K562 (cell line): ENCODE measurements at regions not wholly inside any gene's neighbourhood (a gene's known extent, or its start where the extent isn't known, plus 50 kb on each side); places are given as distances from the start of the nearest gene placed in this dataset.

ENCODE experiments used
- ATAC-seq: fragments of 200-7000 bp; cut with Tn5 transposase; 3 replicates; pipeline ENCODE4 v1.9.1; 2020; ENCODE audit warnings: moderate library complexity
- BruUV-seq: library from RNA; stranded (reverse); fragments of 400-500 nt; replicated peaks from 2 replicates; lab custom pipeline; 2021; lab: Mats Ljungman, UMichigan
- CTCF ChIA-PET: fragments of 300-600 bp; formaldehyde crosslinking; extraction: SDS; loops from one replicate; lab custom pipeline; 2021; ENCODE audit warnings: low intra/inter-chr PET ratio; lab: Yijun Ruan, JAX
- POLR2A ChIA-PET: fragments of 300-600, 350-650 bp; sonication (Branson Sonifier 250); formaldehyde crosslinking; extraction: SDS; loops from one replicate; lab custom pipeline; 2021; ENCODE audit warnings: antibody characterized with exemption, inconsistent platforms; lab: Yijun Ruan, JAX
- DNase-seq, 4 experiments: peaks; one replicate each; pipeline versions ENCODE4 v3.0.0 to v3.0.0-alpha.2; 2011 to 2018; ENCODE audit warnings: low spot score in 3 of 4, mixed read lengths in 3 of 4; ENCODE audit errors: extremely low read depth in 1 of 4
- FAIRE-seq: peaks from 2 replicates; lab custom pipeline; 2011; peaks lifted over from hg19 to GRCh38; lab: Jason Lieb, UNC
- H2AFZ ChIP-seq: 2 replicates; pipeline ENCODE4 v1.6.0; 2011; ENCODE audit warnings: low read depth, low read length, control low read depth, inconsistent platforms
- H3K27ac ChIP-seq: fragments of 200-600 bp; 3 replicates; pipeline ENCODE4 v1.8.0; 2011; ENCODE audit warnings: low read depth, mild to moderate bottlenecking, control low read depth, inconsistent platforms, low read length, moderate library complexity, mixed read lengths; ENCODE audit errors: extremely low read depth
- H3K27me3 ChIP-seq, 2 experiments: fragments of 300-600 bp in 1 of 2; 2 replicates in 1 of 2; 3 replicates in 1 of 2; pipeline versions ENCODE4 v1.6.0 to v1.8.0; 2011; ENCODE audit warnings: inconsistent platforms in 2 of 2, low read length in 2 of 2, mild to moderate bottlenecking in 1 of 2, mixed read lengths in 1 of 2, moderate library complexity in 1 of 2; ENCODE audit not compliant: control insufficient read depth in 2 of 2, insufficient read depth in 2 of 2
- H3K36me3 ChIP-seq: fragments of 300-600 bp; 3 replicates; pipeline ENCODE4 v1.8.0; 2011; ENCODE audit warnings: mild to moderate bottlenecking, low read length, inconsistent platforms; ENCODE audit not compliant: control insufficient read depth, insufficient read depth
- H3K4me1 ChIP-seq, 2 experiments: fragments of 200-600 bp in 1 of 2; replicated peaks in 1 of 2; 2 replicates in 1 of 2; 3 replicates in 1 of 2; pipeline versions ENCODE4 v1.5.1 to v1.8.0; 2011; ENCODE audit warnings: inconsistent platforms in 2 of 2, low read length in 2 of 2, mild to moderate bottlenecking in 1 of 2, mixed read lengths in 1 of 2, moderate library complexity in 1 of 2; ENCODE audit not compliant: control insufficient read depth in 2 of 2, insufficient read depth in 2 of 2
- H3K4me2 ChIP-seq: 2 replicates; pipeline ENCODE4 v1.6.1; 2011; ENCODE audit warnings: low read length, control low read depth, inconsistent platforms, mixed read lengths; ENCODE audit not compliant: insufficient read depth
- H3K4me3 ChIP-seq: fragments of 200-600 bp; sonication (generic), shearing (Covaris generic); 2 replicates; pipeline ENCODE4 v1.5.1; 2016; ENCODE audit warnings: control low read depth, inconsistent platforms
- H3K79me2 ChIP-seq: fragments of 200-600 bp; 3 replicates; pipeline ENCODE4 v1.8.0; 2011; ENCODE audit warnings: low read length, inconsistent platforms; ENCODE audit not compliant: control insufficient read depth, insufficient read depth
- H3K9ac ChIP-seq, 2 experiments: 2 replicates each; pipeline versions ENCODE4 v1.6.0 to v1.6.1; 2011; ENCODE audit warnings: low read depth in 2 of 2, low read length in 2 of 2, control low read depth in 1 of 2, inconsistent platforms in 1 of 2, mild to moderate bottlenecking in 1 of 2, mixed read lengths in 1 of 2; ENCODE audit not compliant: insufficient read depth in 1 of 2
- H3K9me1 ChIP-seq: one replicate; pipeline ENCODE4 v1.6.0; 2011; ENCODE audit warnings: inconsistent platforms, mild to moderate bottlenecking, low read length, moderate library complexity; ENCODE audit not compliant: control insufficient read depth, insufficient read depth
- H3K9me3 ChIP-seq: replicated peaks from 2 replicates; pipeline ENCODE4 v1.5.1; 2011; ENCODE audit warnings: low read depth, low read length, inconsistent platforms; ENCODE audit not compliant: control insufficient read depth, insufficient read depth
- H4K20me1 ChIP-seq: replicated peaks from 2 replicates; pipeline ENCODE4 v1.6.1; 2011; ENCODE audit warnings: low read length, inconsistent platforms, mixed read lengths; ENCODE audit not compliant: control insufficient read depth, insufficient read depth
- HBP1 ChIP-seq: fragments of 450-650 bp; formaldehyde crosslinking; IDR thresholded peaks from 2 replicates; pipeline ENCODE4 v1.4.0; 2022; ENCODE audit warnings: missing genetic modification characterization
- HDAC6 ChIP-seq: IDR thresholded peaks from 2 replicates; pipeline ENCODE4 v1.6.1; 2012; ENCODE audit warnings: low read depth, mild to moderate bottlenecking, control low read depth, inconsistent platforms, low read length, moderate library complexity
- JUND ChIP-seq, 2 experiments: IDR thresholded peaks; 2 replicates in 1 of 2; 3 replicates in 1 of 2; pipeline ENCODE4 v1.6.1; 2011; ENCODE audit warnings: borderline replicate concordance in 2 of 2, low read depth in 2 of 2, low read length in 2 of 2, improper control_type of control experiment in 1 of 2, missing biosample characterization in 1 of 2, missing genetic modification characterization in 1 of 2, missing genetic modification reagents in 1 of 2
- KDM5B ChIP-seq: fragments of 200-600 bp; sonication (generic); IDR thresholded peaks from 2 replicates; pipeline ENCODE4 v1.6.1; 2012; ENCODE audit warnings: low read depth, mild to moderate bottlenecking, moderate library complexity, low read length, control low read depth, inconsistent platforms; ENCODE audit not compliant: insufficient replicate concordance
- NR1H2 ChIP-seq: sonication (generic); formaldehyde crosslinking; IDR thresholded peaks from 2 replicates; pipeline ENCODE4 v1.4.0; 2020; ENCODE audit warnings: mild to moderate bottlenecking, missing genetic modification reagents
- SAFB2 ChIP-seq: fragments of 200-400 bp; formaldehyde crosslinking; IDR thresholded peaks from 2 replicates; pipeline ENCODE4 v1.6.1; 2018; ENCODE audit warnings: borderline replicate concordance, low read length, low read depth, moderate library complexity; ENCODE audit not compliant: severe bottlenecking
- VEZF1 ChIP-seq: fragments of 200-800 bp; sonication (Bioruptor generic); IDR thresholded peaks from 2 replicates; pipeline ENCODE4 v1.6.1; 2017; ENCODE audit warnings: missing genetic modification characterization, missing compliant biosample characterization
- ZNF224 ChIP-seq: sonication (generic); formaldehyde crosslinking; IDR thresholded peaks from 2 replicates; pipeline ENCODE4 v1.8.0; 2022; ENCODE audit warnings: mild to moderate bottlenecking, missing genetic modification reagents
- ZNF354B ChIP-seq: fragments of 250-450 bp; sonication (Bioruptor Pico); IDR thresholded peaks from 2 replicates; pipeline ENCODE4 v1.4.0; 2020
- ZNF395 ChIP-seq: fragments of 200-800 bp; sonication (Bioruptor generic); IDR thresholded peaks from 2 replicates; pipeline ENCODE4 v1.6.1; 2017; ENCODE audit warnings: missing genetic modification characterization, missing compliant biosample characterization
- ZNF41 ChIP-seq: fragments of 250-450 bp; sonication (Bioruptor Pico); conservative IDR thresholded peaks from 2 replicates; pipeline ENCODE4 v1.4.0; 2020; ENCODE audit warnings: mild to moderate bottlenecking
- ZNF586 ChIP-seq: fragments of 450-650 bp; formaldehyde crosslinking; conservative IDR thresholded peaks from 2 replicates; pipeline ENCODE4 v1.4.0; 2020; ENCODE audit warnings: mild to moderate bottlenecking, moderate library complexity
- WGBS: fragments of 100-300 bp; shearing (Covaris generic); methylation state at CpG from one replicate; pipeline ENCODE4 v1.1.6; 2016; ENCODE audit warnings: low coverage, mixed read lengths; ENCODE audit not compliant: insufficient coverage; ENCODE audit errors: missing lambda C conversion rate; 5-methylcytosine and 5-hydroxymethylcytosine counted together
- in situ Hi-C: fragments of 300-500 bp; cut with MboI; formaldehyde crosslinking; loops from 4 replicates; pipeline ENCODE4 v1.15.0; 2018; ENCODE audit warnings: inconsistent platforms, mixed read lengths
- intact Hi-C: fragments of 100-400 bp; cut with micrococcal nuclease; formaldehyde crosslinking; loops from 2 replicates; pipeline ENCODE4 v1.14.2; 2022

GRCh38 chr7:21076574-21076973 is 289.9 kb upstream of the SP8 start:
- no peaks in the 10 kb centered on the region for H3K9me3 ChIP-seq
- no peak for FAIRE-seq
- no peak overlapping the region for H2AFZ ChIP-seq
- H3K9ac ChIP-seq: no peak overlapping the region
- no peak overlapping the region for H3K4me3 ChIP-seq
- BruUV-seq: no TSS peak
- CTCF ChIA-PET: no interaction called here
- no peaks in the 10 kb centered on the region for H3K27me3 ChIP-seq
- no peak overlapping the region for H3K4me2 ChIP-seq
- no peak for ATAC-seq
- H3K79me2 ChIP-seq: no peaks in the 10 kb centered on the region
- TF ChIP-seq SAFB2: no peak
- TF ChIP-seq NR1H2 (CRISPR knock-in tag): no peak
- no peak for DNase-seq
- H3K27ac ChIP-seq: no peak overlapping the region
- intact Hi-C loops (no loop called here), in situ Hi-C loops (no loop called here)
- H4K20me1 ChIP-seq: no peaks in the 10 kb centered on the region
- 3% methylated on average over 5 of the region's 5 CpGs for WGBS
- H3K4me1 ChIP-seq: no peaks in the 10 kb centered on the region
- no peaks in the 10 kb centered on the region for H3K36me3 ChIP-seq
- POLR2A ChIA-PET: no interaction called here
- no peaks in the 10 kb centered on the region for H3K9me1 ChIP-seq

- no peak for ATAC-seq
- Histone ChIP-seq H3K4me1 (no peaks in the 10 kb centered on the region), H3K9ac (no peak overlapping the region), H3K4me3 (no peak overlapping the region), H3K9me1 (no peaks in the 10 kb centered on the region), H4K20me1 (no peaks in the 10 kb centered on the region), H3K27me3 (no peaks in the 10 kb centered on the region), H3K4me2 (no peak overlapping the region), H2AFZ (no peak overlapping the region), H3K36me3 (no peaks in the 10 kb centered on the region), H3K27ac (no peak overlapping the region), H3K9me3 (no peaks in the 10 kb centered on the region), H3K79me2 (no peaks in the 10 kb centered on the region)
- in situ Hi-C loops: no loop called here
- no peak for FAIRE-seq
- ChIA-PET CTCF (no interaction called here), POLR2A (no interaction called here)
- WGBS: 0% methylated on average over 5 of the region's 5 CpGs
- no peak for DNase-seq
- no TSS peak for BruUV-seq
- intact Hi-C loops: no loop called here
- TF ChIP-seq ZNF395: no peak
- TF ChIP-seq ZNF586 (CRISPR knock-in tag): no peak
- TF ChIP-seq ZNF41: no peak
- no peak for TF ChIP-seq KDM5B
- TF ChIP-seq HBP1 (CRISPR knock-in tag): no peak
- TF ChIP-seq ZNF354B: no peak
- no peak for TF ChIP-seq JUND (IDR thresholded peaks at IDR 0.05; ENCODE audit: borderline replicate concordance, low read depth, low read length)
- no peak for TF ChIP-seq JUND (tag; IDR thresholded peaks at IDR 0.05; ENCODE audit: borderline replicate concordance, low read depth, low read length)
- TF ChIP-seq HDAC6: no peak
- TF ChIP-seq ZNF224 (CRISPR knock-in tag): no peak
- TF ChIP-seq VEZF1 (CRISPR knock-in tag): no peak
Measured at GRCh38 chr7:21077602-21078001, 290.9 kb upstream of the SP8 start.
